Neural progenitor cell (in vitro differentiated cells): ENCODE measurements at regions not wholly inside any gene's neighbourhood (a gene's known extent, or its start where the extent isn't known, plus 50 kb on each side); places are given as distances from the start of the nearest gene placed in this dataset.

Experiments
- DNase-seq: peaks from one replicate; pipeline ENCODE4 v3.0.0-alpha.2; 2016; ENCODE audit warnings: low spot score
- H2AFZ ChIP-seq: fragments of 200-600 bp; sonication (generic); replicated peaks from 2 replicates; pipeline ENCODE4 v1.6.1; 2016; ENCODE audit warnings: antibody characterized with exemption
- H3F3A ChIP-seq: fragments of 200-600 bp; sonication (generic); 2 replicates; pipeline ENCODE4 v1.6.1; 2016; ENCODE audit warnings: antibody characterized with exemption, low read depth
- H3K27ac ChIP-seq: fragments of 200-600 bp; sonication (generic); 2 replicates; pipeline ENCODE4 v1.5.1; 2016; ENCODE audit warnings: mild to moderate bottlenecking
- H3K27me3 ChIP-seq: fragments of 200-600 bp; sonication (generic); 2 replicates; pipeline ENCODE4 v1.6.1; 2016; ENCODE audit warnings: mild to moderate bottlenecking, moderate library complexity
- H3K36me3 ChIP-seq: fragments of 200-600 bp; sonication (generic); 2 replicates; pipeline ENCODE4 v1.5.1; 2016
- H3K4me1 ChIP-seq: fragments of 200-600 bp; sonication (generic); 2 replicates; pipeline ENCODE4 v1.6.1; 2016; ENCODE audit warnings: mixed run types
- H3K4me2 ChIP-seq: fragments of 200-600 bp; sonication (generic); 2 replicates; pipeline ENCODE4 v1.6.1; 2016
- H3K4me3 ChIP-seq: fragments of 200-600 bp; sonication (generic); 2 replicates; pipeline ENCODE4 v1.5.1; 2016
- H3K79me2 ChIP-seq: fragments of 200-600 bp; sonication (generic); 2 replicates; pipeline ENCODE4 v1.6.1; 2016; ENCODE audit warnings: low read depth
- H3K9ac ChIP-seq: fragments of 200-600 bp; sonication (generic); 2 replicates; pipeline ENCODE4 v1.6.1; 2016
- H3K9me3 ChIP-seq: fragments of 200-600 bp; sonication (generic); 2 replicates; pipeline ENCODE4 v1.5.1; 2016; ENCODE audit warnings: low read depth
- H4K20me1 ChIP-seq: fragments of 200-600 bp; sonication (generic); 2 replicates; pipeline ENCODE4 v1.6.1; 2016; ENCODE audit warnings: low read depth
- H3K27ac Mint-ChIP-seq: 3 replicates; pipeline ENCODE4 v1.8.0; 2021; ENCODE audit warnings: mixed read lengths
- H3K27me3 Mint-ChIP-seq: 2 replicates; pipeline ENCODE4 v1.8.0; 2022; ENCODE audit warnings: low read depth, mild to moderate bottlenecking, inconsistent platforms, moderate library complexity, mixed read lengths; ENCODE audit not compliant: insufficient read depth
- H3K36me3 Mint-ChIP-seq: 3 replicates; pipeline ENCODE4 v1.8.0; 2021; ENCODE audit warnings: mixed read lengths
- H3K4me1 Mint-ChIP-seq: 3 replicates; pipeline ENCODE4 v1.8.0; 2021; ENCODE audit warnings: mixed read lengths
- H3K4me3 Mint-ChIP-seq: 3 replicates; pipeline ENCODE4 v1.8.0; 2021; ENCODE audit warnings: mild to moderate bottlenecking, moderate library complexity, mixed read lengths
- H3K9me3 Mint-ChIP-seq: 3 replicates; pipeline ENCODE4 v1.8.0; 2020; ENCODE audit warnings: mixed read lengths
- EZH2 ChIP-seq: fragments of 200-600 bp; sonication (generic); IDR thresholded peaks from 2 replicates; pipeline ENCODE4 v1.6.1; 2017; ENCODE audit warnings: antibody characterized with exemption, mild to moderate bottlenecking, moderate library complexity
- EZH2phosphoT487 ChIP-seq: fragments of 200-600 bp; sonication (generic); IDR thresholded peaks from 2 replicates; pipeline ENCODE4 v1.6.1; 2017; ENCODE audit warnings: antibody characterized with exemption
- TF ChIP-seq, protein P1 (sequence below): fragments of 200-600 bp; sonication (generic); IDR thresholded peaks from 2 replicates; pipeline ENCODE4 v1.5.1; 2017; ENCODE audit warnings: antibody characterized with exemption, mild to moderate bottlenecking

DNA sequence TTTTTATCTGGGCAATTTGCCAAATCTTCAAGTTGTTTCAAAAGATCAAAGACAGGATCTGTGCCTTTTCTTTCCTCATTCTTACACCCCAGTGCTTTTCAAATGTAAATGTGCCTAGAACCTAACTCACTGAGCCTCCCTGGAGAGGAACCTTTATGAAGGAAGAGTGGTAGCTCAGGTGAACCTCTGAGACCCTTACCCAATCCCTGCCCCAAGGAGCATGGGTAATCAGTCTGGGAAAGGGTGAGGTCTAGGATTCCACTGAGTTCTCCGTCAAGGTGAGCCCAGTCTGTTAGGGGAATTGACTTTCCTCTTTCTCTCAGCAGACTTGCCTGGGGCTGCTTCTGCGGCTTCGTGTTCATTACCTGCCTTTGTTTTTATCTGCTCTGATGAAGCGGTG lies 88.1 kb upstream of the MAP4K4 start:
- Mint-ChIP-seq H3K4me1 (no peaks in the 10 kb centered on the region), H3K27me3 (peaks cover 2% of the 10 kb centered on the region), H3K27ac (no peak overlapping the region), H3K4me3 (no peak overlapping the region), H3K9me3 (peaks cover 3% of the 10 kb centered on the region), H3K36me3 (no peaks in the 10 kb centered on the region)
- Histone ChIP-seq H3K4me3 (no peak overlapping the region), H3K9me3 (no peaks in the 10 kb centered on the region), H4K20me1 (no peaks in the 10 kb centered on the region), H3K79me2 (no peaks in the 10 kb centered on the region), H3K36me3 (no peaks in the 10 kb centered on the region), H3K9ac (no peak overlapping the region), H3F3A (no peaks in the 10 kb centered on the region), H3K27me3 (no peaks in the 10 kb centered on the region), H3K27ac (no peak overlapping the region), H2AFZ (no peak overlapping the region), H3K4me2 (no peak overlapping the region), H3K4me1 (no peaks in the 10 kb centered on the region)
- no peak for DNase-seq
- TF ChIP-seq EZH2 (no peak), EZH2phosphoT487 (no peak)
- TF ChIP-seq, protein P1, sequence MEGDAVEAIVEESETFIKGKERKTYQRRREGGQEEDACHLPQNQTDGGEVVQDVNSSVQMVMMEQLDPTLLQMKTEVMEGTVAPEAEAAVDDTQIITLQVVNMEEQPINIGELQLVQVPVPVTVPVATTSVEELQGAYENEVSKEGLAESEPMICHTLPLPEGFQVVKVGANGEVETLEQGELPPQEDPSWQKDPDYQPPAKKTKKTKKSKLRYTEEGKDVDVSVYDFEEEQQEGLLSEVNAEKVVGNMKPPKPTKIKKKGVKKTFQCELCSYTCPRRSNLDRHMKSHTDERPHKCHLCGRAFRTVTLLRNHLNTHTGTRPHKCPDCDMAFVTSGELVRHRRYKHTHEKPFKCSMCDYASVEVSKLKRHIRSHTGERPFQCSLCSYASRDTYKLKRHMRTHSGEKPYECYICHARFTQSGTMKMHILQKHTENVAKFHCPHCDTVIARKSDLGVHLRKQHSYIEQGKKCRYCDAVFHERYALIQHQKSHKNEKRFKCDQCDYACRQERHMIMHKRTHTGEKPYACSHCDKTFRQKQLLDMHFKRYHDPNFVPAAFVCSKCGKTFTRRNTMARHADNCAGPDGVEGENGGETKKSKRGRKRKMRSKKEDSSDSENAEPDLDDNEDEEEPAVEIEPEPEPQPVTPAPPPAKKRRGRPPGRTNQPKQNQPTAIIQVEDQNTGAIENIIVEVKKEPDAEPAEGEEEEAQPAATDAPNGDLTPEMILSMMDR: no peak

DNA sequence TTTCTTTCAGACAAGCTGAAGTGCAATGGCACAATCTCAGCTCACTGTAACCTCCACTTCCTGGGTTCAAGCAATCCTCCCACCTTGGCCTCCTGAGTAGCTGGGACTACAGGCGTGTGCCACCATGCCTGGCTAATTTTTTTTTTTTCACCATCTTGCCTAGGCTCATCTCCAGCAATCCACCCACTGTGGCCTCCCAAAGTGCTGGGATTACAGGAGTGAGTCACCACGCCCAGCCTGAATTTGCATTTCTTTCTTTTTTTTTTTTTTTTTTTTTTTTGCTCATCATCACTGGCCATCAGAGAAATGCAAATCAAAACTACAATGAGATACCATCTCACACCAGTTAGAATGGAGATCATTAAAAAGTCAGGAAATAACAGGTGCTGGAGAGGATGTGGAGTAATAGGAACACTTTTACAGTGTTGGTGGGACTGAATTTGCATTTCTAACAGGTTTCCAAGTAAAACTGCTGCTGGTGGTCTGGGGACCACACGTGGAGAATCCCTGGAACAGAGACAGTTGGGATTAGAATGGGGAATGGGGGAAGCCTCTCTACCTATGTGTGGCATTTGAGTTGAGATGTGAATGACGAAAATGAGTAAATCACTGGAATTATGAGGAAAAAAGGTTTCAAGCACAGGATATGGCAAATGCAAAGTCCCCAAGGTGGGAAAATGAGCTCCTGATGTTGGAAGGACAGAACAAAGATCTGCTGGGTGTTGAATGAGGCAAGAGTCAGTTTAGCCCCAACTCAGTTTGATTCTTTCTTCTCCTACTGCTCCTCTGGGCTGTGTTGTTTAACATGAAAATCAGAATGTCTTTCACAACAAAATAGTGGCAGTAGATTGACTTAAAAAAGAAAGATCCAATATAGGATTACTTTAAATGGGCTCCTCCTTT lies 88.8 kb upstream of the MAP4K4 start:
- H3K9me3 ChIP-seq: no peaks in the 10 kb centered on the region
- Mint-ChIP-seq H3K9me3 (peaks cover 3% of the 10 kb centered on the region), H3K4me1 (no peaks in the 10 kb centered on the region), H3K36me3 (no peaks in the 10 kb centered on the region), H3K4me3 (no peak overlapping the region), H3K27ac (no peak overlapping the region), H3K27me3 (peaks cover 2% of the 10 kb centered on the region)
- no peak for TF ChIP-seq EZH2phosphoT487
- TF ChIP-seq, protein P1: no peak
- TF ChIP-seq EZH2: no peak
- H2AFZ ChIP-seq: no peak overlapping the region
- H3K4me3 ChIP-seq: no peak overlapping the region
- DNase-seq: no peak
- no peak overlapping the region for H3K4me2 ChIP-seq
- no peak overlapping the region for H3K9ac ChIP-seq
- no peaks in the 10 kb centered on the region for H3K4me1 ChIP-seq
- H3F3A ChIP-seq: no peaks in the 10 kb centered on the region
- no peaks in the 10 kb centered on the region for H3K79me2 ChIP-seq
- no peaks in the 10 kb centered on the region for H3K36me3 ChIP-seq
- no peaks in the 10 kb centered on the region for H3K27me3 ChIP-seq
- no peaks in the 10 kb centered on the region for H4K20me1 ChIP-seq
- H3K27ac ChIP-seq: no peak overlapping the region

- no peak overlapping the region for H3K9ac ChIP-seq
- no peak overlapping the region for H2AFZ ChIP-seq
- DNase-seq: no peak
- H3K27ac ChIP-seq: no peak overlapping the region
- Mint-ChIP-seq H3K36me3 (no peaks in the 10 kb centered on the region), H3K4me1 (no peaks in the 10 kb centered on the region), H3K9me3 (no peaks in the 10 kb centered on the region), H3K27me3 (no peaks in the 10 kb centered on the region), H3K27ac (no peak overlapping the region), H3K4me3 (no peak overlapping the region)
- no peaks in the 10 kb centered on the region for H3F3A ChIP-seq
- no peaks in the 10 kb centered on the region for H3K4me1 ChIP-seq
- H4K20me1 ChIP-seq: no peaks in the 10 kb centered on the region
- H3K27me3 ChIP-seq: no peaks in the 10 kb centered on the region
- H3K4me3 ChIP-seq: no peak overlapping the region
- no peak for TF ChIP-seq EZH2
- TF ChIP-seq EZH2phosphoT487: no peak
- TF ChIP-seq, protein P1: no peak
- H3K4me2 ChIP-seq: no peak overlapping the region
- no peaks in the 10 kb centered on the region for H3K36me3 ChIP-seq
- H3K9me3 ChIP-seq: no peaks in the 10 kb centered on the region
- H3K79me2 ChIP-seq: no peaks in the 10 kb centered on the region
Observed at GRCh38 chr2:101597347-101597944, 100.1 kb upstream of the MAP4K4 start.
